A549 (cell line): ENCODE measurements at regions not wholly inside any gene's neighbourhood (a gene's known extent, or its start where the extent isn't known, plus 50 kb on each side); places are given as distances from the start of the nearest gene placed in this dataset.

Experiments used
- ATAC-seq, 2 experiments: fragments of 200-7000 bp in 1 of 2; fragments of >200 bp in 1 of 2; cut with Nextera tagmentation in 1 of 2; cut with Tn5 transposase in 1 of 2; 3 replicates each; pipeline versions ENCODE4 v1.8.0 to v1.9.1; 2018 to 2020; ENCODE audit warnings: mild to moderate bottlenecking in 1 of 2, moderate library complexity in 1 of 2
- CTCF ChIA-PET: fragments of 300-600 bp; sonication (Branson Sonifier 250); formaldehyde crosslinking; extraction: SDS; loops from one replicate; lab custom pipeline; 2021; ENCODE audit warnings: antibody characterized with exemption, inconsistent platforms; lab: Yijun Ruan, JAX
- POLR2A ChIA-PET: fragments of 350-600 bp; formaldehyde crosslinking; extraction: SDS; loops from one replicate; lab custom pipeline; 2021; ENCODE audit warnings: antibody characterized with exemption, inconsistent platforms; lab: Yijun Ruan, JAX
- DNase-seq, 2 experiments: peaks; one replicate each; pipeline versions ENCODE4 v3.0.0 to v3.0.0-alpha.2; 2011 to 2016; ENCODE audit warnings: low read depth in 1 of 2, low spot score in 1 of 2
- FAIRE-seq: peaks from 2 replicates; lab custom pipeline; 2011; peaks lifted over from hg19 to GRCh38; lab: Jason Lieb, UNC
- H3K27ac ChIP-seq, 2 experiments: fragments of >200 bp; sonication (Bioruptor Twin); formaldehyde crosslinking; 3 replicates each; pipeline ENCODE4 v1.5.1; 2016 to 2017
- H3K4me1 ChIP-seq: fragments of >200 bp; sonication (Bioruptor Twin); formaldehyde crosslinking; 3 replicates; pipeline ENCODE4 v1.6.1; 2016
- H3K4me2 ChIP-seq: fragments of >200 bp; sonication (Bioruptor Twin); formaldehyde crosslinking; 3 replicates; pipeline ENCODE4 v1.6.1; 2016
- H3K4me3 ChIP-seq: fragments of >200 bp; sonication (Bioruptor Twin); formaldehyde crosslinking; 3 replicates; pipeline ENCODE4 v1.5.1; 2016
- H3K9me3 ChIP-seq: fragments of >200 bp; sonication (Bioruptor Twin); formaldehyde crosslinking; 3 replicates; pipeline ENCODE4 v1.6.1; 2016
- BHLHE40 ChIP-seq: IDR thresholded peaks from 2 replicates; pipeline ENCODE4 v1.6.1; 2012; ENCODE audit warnings: low read depth, low read length, inconsistent platforms
- CTCF ChIP-seq: fragments of >200 bp; sonication (Bioruptor Twin); formaldehyde crosslinking; IDR thresholded peaks from 3 replicates; pipeline ENCODE4 v1.5.1; 2016
- E2F6 ChIP-seq: IDR thresholded peaks from 2 replicates; pipeline ENCODE4 v1.6.1; 2012; ENCODE audit warnings: low read depth, borderline replicate concordance
- FOSL2 ChIP-seq, 2 experiments: fragments of 450-650 bp in 1 of 2; fragments of >200 bp in 1 of 2; sonication (Bioruptor Twin) in 1 of 2; formaldehyde crosslinking; IDR thresholded peaks; 2 replicates each; pipeline versions ENCODE4 v1.5.0 to v1.6.1; 2016 to 2020; ENCODE audit warnings: mild to moderate bottlenecking in 1 of 2, moderate library complexity in 1 of 2
- HMGXB4 ChIP-seq: fragments of 250-450 bp; sonication (Bioruptor Pico); IDR thresholded peaks from 2 replicates; pipeline ENCODE4 v1.5.0; 2021; ENCODE audit warnings: mild to moderate bottlenecking, moderate library complexity, borderline replicate concordance
- HOXA7 ChIP-seq: fragments of 250-450 bp; sonication (Bioruptor Pico); IDR thresholded peaks from 2 replicates; pipeline ENCODE4 v1.5.0; 2020; ENCODE audit warnings: mild to moderate bottlenecking, moderate library complexity
- JUNB ChIP-seq: fragments of >200 bp; sonication (Bioruptor Twin); formaldehyde crosslinking; IDR thresholded peaks from 2 replicates; pipeline ENCODE4 v1.6.1; 2016
- KDM5A ChIP-seq: fragments of 200-600 bp; sonication (generic); IDR thresholded peaks from 2 replicates; pipeline ENCODE4 v1.6.1; 2016; ENCODE audit warnings: antibody characterized with exemption, mild to moderate bottlenecking
- MAX ChIP-seq: IDR thresholded peaks from 2 replicates; pipeline ENCODE4 v1.6.1; 2012
- MYC ChIP-seq: IDR thresholded peaks from 2 replicates; pipeline ENCODE4 v1.6.1; 2012; ENCODE audit warnings: mild to moderate bottlenecking, inconsistent platforms, low read length, improper control_type of control experiment, borderline replicate concordance
- NFE2L2 ChIP-seq: fragments of 150-350 bp; conservative IDR thresholded peaks from 2 replicates; pipeline ENCODE4 v1.6.1; 2014; ENCODE audit warnings: low read length
- NPAS2 ChIP-seq: fragments of 250-450 bp; sonication (Bioruptor Pico); IDR thresholded peaks from 2 replicates; pipeline ENCODE4 v1.8.0; 2022; ENCODE audit warnings: mild to moderate bottlenecking, moderate library complexity, borderline replicate concordance
- NR3C1 ChIP-seq: fragments of >200 bp; sonication (Bioruptor Twin); formaldehyde crosslinking; IDR thresholded peaks from 3 replicates; pipeline ENCODE4 v1.6.1; 2017
- PBX3 ChIP-seq: IDR thresholded peaks from 2 replicates; pipeline ENCODE4 v1.6.1; 2012
- PHF8 ChIP-seq: fragments of 200-600 bp; sonication (generic); IDR thresholded peaks from 2 replicates; pipeline ENCODE4 v1.6.1; 2016; ENCODE audit warnings: low read depth, mild to moderate bottlenecking, antibody characterized with exemption, moderate library complexity, borderline replicate concordance
- POLR2AphosphoS2 ChIP-seq: conservative IDR thresholded peaks from 2 replicates; pipeline ENCODE4 v1.6.1; 2012; ENCODE audit warnings: low read length, improper control_type of control experiment, inconsistent platforms
- RAD21 ChIP-seq, 2 experiments: fragments of >200 bp in 1 of 2; sonication (Bioruptor Twin) in 1 of 2; formaldehyde crosslinking in 1 of 2; IDR thresholded peaks in 1 of 2; conservative IDR thresholded peaks in 1 of 2; 2 replicates in 1 of 2; 3 replicates in 1 of 2; pipeline ENCODE4 v1.6.1; 2012 to 2018; ENCODE audit warnings: inconsistent platforms in 1 of 2
- RFX5 ChIP-seq: fragments of 450-650 bp; IDR thresholded peaks from 2 replicates; pipeline ENCODE4 v1.7.1; 2014; ENCODE audit warnings: antibody characterized with exemption, mild to moderate bottlenecking, moderate library complexity
- TP53 ChIP-seq: fragments of 250-450 bp; sonication (Bioruptor Pico); IDR thresholded peaks from 2 replicates; pipeline ENCODE4 v1.5.0; 2021; ENCODE audit warnings: mild to moderate bottlenecking, moderate library complexity
- WGBS: methylation state at CpG from one replicate; pipeline ENCODE4 v1.1.6; 2017; ENCODE audit errors: missing lambda C conversion rate; 5-methylcytosine and 5-hydroxymethylcytosine counted together

- FAIRE-seq (no peak), DNase-seq (no peak), ATAC-seq (no peak)
- 0% methylated on average over 3 of the region's 3 CpGs for WGBS
- Histone ChIP-seq H3K4me3 (no peak overlapping the region), H3K27ac (no peak overlapping the region), H3K4me2 (no peak overlapping the region), H3K4me1 (no peaks in the 10 kb centered on the region), H3K9me3 (no peaks in the 10 kb centered on the region)
- POLR2A ChIA-PET, result no interaction called here
- no peak for TF ChIP-seq RAD21 (conservative IDR thresholded peaks at IDR 0.05 in 1 of 2, IDR thresholded peaks at IDR 0.05 in 1 of 2)
- no peak for TF ChIP-seq NFE2L2
- TF ChIP-seq NPAS2 (CRISPR knock-in tag), result no peak
- no peak for TF ChIP-seq MYC
- no peak for TF ChIP-seq PBX3
- no peak for TF ChIP-seq KDM5A
- TF ChIP-seq FOSL2 (IDR thresholded peaks at IDR 0.05), result no peak
- no peak for TF ChIP-seq FOSL2 (CRISPR knock-in tag; IDR thresholded peaks at IDR 0.05)
- TF ChIP-seq BHLHE40, result no peak
- no peak for TF ChIP-seq RFX5
- TF ChIP-seq HOXA7 (CRISPR knock-in tag), result no peak
- TF ChIP-seq NR3C1, result no peak
- CTCF ChIA-PET, result no interaction called here
Measured at GRCh38 chr17:15019158-15019557, 246.0 kb downstream of the PMP22 start.

GRCh38 chr17:15012351-15012980 lies 252.7 kb downstream of the PMP22 start:
- WGBS, result 18% methylated on average over 6 of the region's 6 CpGs
- POLR2A ChIA-PET, result no interaction called here
- DNase-seq (no peak), FAIRE-seq (no peak), ATAC-seq (no peak)
- Histone ChIP-seq H3K27ac (no peak overlapping the region), H3K4me3 (no peak overlapping the region), H3K9me3 (no peaks in the 10 kb centered on the region), H3K4me1 (no peaks in the 10 kb centered on the region), H3K4me2 (no peak overlapping the region)
- CTCF ChIA-PET, result no interaction called here
- TF ChIP-seq CTCF (no peak), JUNB (no peak), E2F6 (no peak), PHF8 (no peak), POLR2AphosphoS2 (no peak), HMGXB4 (CRISPR knock-in tag) (no peak), MAX (no peak), TP53 (CRISPR knock-in tag) (no peak)
